SK-N-SH (cell line): ENCODE measurements at regions not wholly inside any gene's neighbourhood (a gene's known extent, or its start where the extent isn't known, plus 50 kb on each side); places are given as distances from the start of the nearest gene placed in this dataset.
"Not testable (repeated sequence)": the region's sequence is repeated elsewhere in the genome, so short reads cannot be mapped to it uniquely, and the experiment has no call there.

ENCODE experiments used
- CTCF ChIA-PET: fragments of 300-600, 350-600 bp; formaldehyde crosslinking; extraction: SDS; loops from one replicate; lab custom pipeline; 2021; lab: Yijun Ruan, JAX
- POLR2A ChIA-PET: fragments of 350-600 bp; sonication (Branson Sonifier 250); formaldehyde crosslinking; extraction: SDS; loops from one replicate; lab custom pipeline; 2020; ENCODE audit warnings: antibody characterized with exemption, inconsistent platforms; lab: Yijun Ruan, JAX
- DNase-seq: peaks from one replicate; pipeline ENCODE4 v3.0.0; 2012
- H2AFZ ChIP-seq: fragments of 200-600 bp; sonication (generic); 2 replicates; pipeline ENCODE4 v1.8.1; 2016; ENCODE audit warnings: antibody characterized with exemption, mild to moderate bottlenecking, low read depth
- H3F3A ChIP-seq: fragments of 200-600 bp; sonication (generic); replicated peaks from 2 replicates; pipeline ENCODE3; 2016; ENCODE audit warnings: antibody characterized with exemption, mild to moderate bottlenecking; ENCODE audit not compliant: insufficient read depth
- H3K27ac ChIP-seq, 2 experiments: fragments of 200-500 bp in 1 of 2; fragments of 200-600 bp in 1 of 2; sonication (Bioruptor generic) in 1 of 2; sonication (generic), shearing (Covaris generic) in 1 of 2; 2 replicates each; pipeline versions ENCODE4 v1.5.1 to v1.6.1; 2014 to 2016; ENCODE audit warnings: low read depth in 2 of 2, inconsistent platforms in 1 of 2, low read length in 1 of 2, mild to moderate bottlenecking in 1 of 2, mixed read lengths in 1 of 2
- H3K27me3 ChIP-seq: fragments of 200-600 bp; sonication (generic), shearing (Covaris generic); 2 replicates; pipeline ENCODE4 v1.6.1; 2016; ENCODE audit warnings: mixed run types; ENCODE audit not compliant: insufficient read depth
- H3K36me3 ChIP-seq, 2 experiments: fragments of 200-500 bp in 1 of 2; fragments of 200-600 bp in 1 of 2; sonication (Bioruptor generic) in 1 of 2; sonication (generic) in 1 of 2; replicated peaks in 1 of 2; 2 replicates each; pipeline versions ENCODE3 to v1.5.1; 2014 to 2016; ENCODE audit warnings: low read length in 1 of 2, mild to moderate bottlenecking in 1 of 2; ENCODE audit not compliant: insufficient read depth in 2 of 2, control insufficient read depth in 1 of 2
- H3K4me1 ChIP-seq, 2 experiments: fragments of 200-500 bp in 1 of 2; fragments of 200-600 bp in 1 of 2; sonication (Bioruptor generic) in 1 of 2; sonication (generic), shearing (Covaris generic) in 1 of 2; 2 replicates each; pipeline versions ENCODE4 v1.5.1 to v1.6.1; 2014 to 2016; ENCODE audit warnings: low read depth in 1 of 2, low read length in 1 of 2, mixed run types in 1 of 2; ENCODE audit not compliant: insufficient read depth in 2 of 2, control insufficient read depth in 1 of 2
- H3K4me2 ChIP-seq: fragments of 200-600 bp; sonication (generic), shearing (Covaris generic); 2 replicates; pipeline ENCODE4 v1.6.1; 2017; ENCODE audit warnings: mixed run types
- H3K4me3 ChIP-seq, 2 experiments: fragments of 200-500 bp in 1 of 2; fragments of 200-600 bp in 1 of 2; sonication (Bioruptor generic) in 1 of 2; sonication (generic), shearing (Covaris generic) in 1 of 2; 2 replicates each; pipeline versions ENCODE4 v1.5.1 to v1.8.1; 2014 to 2016; ENCODE audit warnings: low read depth in 2 of 2, inconsistent platforms in 1 of 2, low read length in 1 of 2, mild to moderate bottlenecking in 1 of 2, mixed read lengths in 1 of 2, moderate library complexity in 1 of 2
- H3K79me2 ChIP-seq: fragments of 200-600 bp; sonication (generic); 2 replicates; pipeline ENCODE4 v1.8.1; 2017; ENCODE audit warnings: mild to moderate bottlenecking; ENCODE audit not compliant: insufficient read depth
- H3K9ac ChIP-seq: fragments of 200-600 bp; sonication (generic); 2 replicates; pipeline ENCODE4 v1.6.1; 2017; ENCODE audit warnings: mixed run types
- H3K9me2 ChIP-seq: fragments of 200-600 bp; sonication (generic); 2 replicates; pipeline ENCODE4 v1.6.1; 2017; ENCODE audit warnings: mixed run types
- H3K9me3 ChIP-seq: fragments of 200-600 bp; sonication (generic); 2 replicates; pipeline ENCODE4 v1.6.1; 2017; ENCODE audit warnings: mixed run types, mild to moderate bottlenecking, moderate library complexity
- H4K20me1 ChIP-seq: fragments of 200-600 bp; sonication (generic); 2 replicates; pipeline ENCODE4 v1.6.1; 2017; ENCODE audit warnings: mild to moderate bottlenecking, mixed run types; ENCODE audit not compliant: insufficient read depth
- CTCF ChIP-seq: fragments of 200-600 bp; sonication (generic); IDR thresholded peaks from 2 replicates; pipeline ENCODE4 v1.6.1; 2017; ENCODE audit warnings: antibody characterized with exemption, mild to moderate bottlenecking, moderate library complexity
- WGBS: methylation state at CpG from one replicate; pipeline ENCODE4 v1.1.6; 2017; ENCODE audit warnings: low lambda C conversion rate; 5-methylcytosine and 5-hydroxymethylcytosine counted together

- POLR2A ChIA-PET, H3F3A ChIP-seq: not testable (repeated sequence)
Measured at GRCh38 chr11:49372137-49372536, 163.7 kb upstream of the FOLH1 start.

GRCh38 chr11:49368556-49368955 is 160.2 kb upstream of the FOLH1 start:
- H3K9ac ChIP-seq, H4K20me1 ChIP-seq, CTCF ChIA-PET, H3K9me3 ChIP-seq, H3K4me2 ChIP-seq, DNase-seq, H3K4me1 ChIP-seq, H3K79me2 ChIP-seq, H3F3A ChIP-seq, POLR2A ChIA-PET, H3K27ac ChIP-seq, H3K4me3 ChIP-seq, H3K9me2 ChIP-seq, H2AFZ ChIP-seq, H3K27me3 ChIP-seq, H3K36me3 ChIP-seq: not testable (repeated sequence)
- WGBS: 0% methylated on average over 2 of the region's 2 CpGs

More at GRCh38 chr11:49372137-49372536, 163.7 kb upstream of the FOLH1 start:
- H3K4me2 ChIP-seq, DNase-seq, H3K27ac ChIP-seq, H2AFZ ChIP-seq, H3K79me2 ChIP-seq, H3K4me3 ChIP-seq, H3K9me2 ChIP-seq, H3K9ac ChIP-seq, H3K9me3 ChIP-seq, H3K36me3 ChIP-seq, H3K4me1 ChIP-seq, H3K27me3 ChIP-seq, H4K20me1 ChIP-seq, CTCF ChIA-PET: not testable (repeated sequence)
- peak; percentile 24; the same call in 1 of the 2 replicates for TF ChIP-seq CTCF

- H3K27ac ChIP-seq, H3K27me3 ChIP-seq, H3F3A ChIP-seq, H3K9me3 ChIP-seq, H4K20me1 ChIP-seq, CTCF ChIA-PET, H3K4me1 ChIP-seq, POLR2A ChIA-PET, H2AFZ ChIP-seq, H3K79me2 ChIP-seq, H3K4me3 ChIP-seq, H3K9me2 ChIP-seq, H3K9ac ChIP-seq, DNase-seq, H3K36me3 ChIP-seq, H3K4me2 ChIP-seq: not testable (repeated sequence)
Measured at GRCh38 chr11:49365375-49365774, 157.0 kb upstream of the FOLH1 start.

DNA sequence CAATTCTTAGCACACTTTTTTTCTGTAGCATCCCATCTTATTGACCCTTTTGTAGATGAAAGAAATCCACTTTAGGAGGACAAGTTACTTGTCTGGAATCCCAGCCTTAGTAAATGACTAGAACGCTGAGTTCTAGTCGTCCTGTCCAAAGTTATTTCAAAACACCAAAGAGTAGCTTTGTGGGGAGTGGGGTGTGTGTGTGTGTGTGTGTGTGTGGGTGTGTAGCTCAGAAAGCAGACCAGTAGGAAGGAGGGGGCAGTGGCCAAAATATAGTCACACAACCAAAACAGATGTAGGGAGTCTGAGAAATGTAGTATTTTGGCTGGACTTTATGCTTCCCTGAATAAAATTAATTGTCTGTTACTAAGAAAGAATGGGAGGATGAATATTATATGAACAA is 154.6 kb upstream of the FOLH1 start:
- WGBS: 0% methylated on average over 2 of the region's 2 CpGs
- H3K9ac ChIP-seq, DNase-seq, CTCF ChIA-PET, H3K9me3 ChIP-seq, H3F3A ChIP-seq, H3K79me2 ChIP-seq, H3K9me2 ChIP-seq, H3K4me3 ChIP-seq, H3K27ac ChIP-seq, H3K4me1 ChIP-seq, H3K36me3 ChIP-seq, H3K27me3 ChIP-seq, H2AFZ ChIP-seq, POLR2A ChIA-PET, H3K4me2 ChIP-seq, H4K20me1 ChIP-seq: not testable (repeated sequence)

DNA sequence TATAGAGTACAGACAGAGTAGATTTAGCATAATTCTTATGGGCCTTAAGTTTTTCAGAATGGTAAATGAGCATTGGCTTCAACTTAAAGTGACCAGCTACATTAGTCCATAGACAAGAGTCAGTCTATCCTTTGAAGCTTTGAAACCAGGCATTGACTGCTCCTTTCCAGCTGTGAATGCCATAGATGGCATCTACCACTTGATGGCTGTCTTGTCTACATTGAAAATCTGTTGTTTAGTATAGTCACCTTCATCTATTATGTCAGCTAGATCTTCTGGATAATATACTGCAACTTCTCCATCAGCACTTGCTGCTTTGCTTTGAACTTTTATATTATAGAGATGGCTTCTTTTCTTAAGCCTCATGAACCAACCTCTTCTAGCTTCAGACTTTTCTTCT is 146.1 kb upstream of the FOLH1 start:
- H3K9me2 ChIP-seq, H2AFZ ChIP-seq, H3K9ac ChIP-seq, DNase-seq, H3F3A ChIP-seq, H3K36me3 ChIP-seq, H3K27me3 ChIP-seq, H3K79me2 ChIP-seq, H4K20me1 ChIP-seq, POLR2A ChIA-PET, H3K4me3 ChIP-seq, H3K4me1 ChIP-seq, H3K9me3 ChIP-seq, H3K27ac ChIP-seq, CTCF ChIA-PET, H3K4me2 ChIP-seq: not testable (repeated sequence)

DNA sequence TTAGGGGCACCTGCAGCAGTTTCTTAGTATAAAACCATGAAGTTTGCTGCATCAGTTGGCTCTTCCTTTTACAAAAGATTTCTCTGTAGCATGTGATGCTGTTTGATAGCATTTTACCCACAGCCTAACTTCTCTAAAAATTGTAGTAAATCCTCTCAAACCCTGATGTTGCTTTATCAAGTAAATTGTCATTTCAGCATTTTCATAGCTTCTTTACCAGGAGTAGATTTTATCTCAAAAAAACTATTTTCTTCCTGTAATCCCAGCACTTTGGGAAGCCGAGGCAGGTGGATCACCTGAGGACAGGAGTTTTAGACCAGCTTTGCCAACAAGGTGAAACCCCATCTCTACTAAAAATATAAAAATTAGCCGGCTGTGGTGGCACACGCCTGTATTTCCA is 144.5 kb upstream of the FOLH1 start:
- CTCF ChIA-PET, H3K4me3 ChIP-seq, H3K9ac ChIP-seq, H3F3A ChIP-seq, H3K9me2 ChIP-seq, H3K36me3 ChIP-seq, DNase-seq, H2AFZ ChIP-seq, H3K27ac ChIP-seq, POLR2A ChIA-PET, H3K4me1 ChIP-seq, H3K27me3 ChIP-seq, H3K4me2 ChIP-seq, H3K79me2 ChIP-seq, H4K20me1 ChIP-seq, H3K9me3 ChIP-seq: not testable (repeated sequence)
- WGBS: 0% methylated on average over 3 of the region's 3 CpGs
